GM21381 (cell line): ENCODE measurements at regions not wholly inside any gene's neighbourhood (a gene's known extent, or its start where the extent isn't known, plus 50 kb on each side); places are given as distances from the start of the nearest gene placed in this dataset.
"Not testable (repeated sequence)": the region's sequence is repeated elsewhere in the genome, so short reads cannot be mapped to it uniquely, and the experiment has no call there.

Experiments
- ATAC-seq: cut with Tn5 transposase; IDR thresholded peaks from one replicate; pipeline ENCODE4 v1.9.1; 2021; ENCODE audit warnings: mild to moderate bottlenecking, moderate library complexity; ENCODE audit not compliant: unreplicated experiment

DNA sequence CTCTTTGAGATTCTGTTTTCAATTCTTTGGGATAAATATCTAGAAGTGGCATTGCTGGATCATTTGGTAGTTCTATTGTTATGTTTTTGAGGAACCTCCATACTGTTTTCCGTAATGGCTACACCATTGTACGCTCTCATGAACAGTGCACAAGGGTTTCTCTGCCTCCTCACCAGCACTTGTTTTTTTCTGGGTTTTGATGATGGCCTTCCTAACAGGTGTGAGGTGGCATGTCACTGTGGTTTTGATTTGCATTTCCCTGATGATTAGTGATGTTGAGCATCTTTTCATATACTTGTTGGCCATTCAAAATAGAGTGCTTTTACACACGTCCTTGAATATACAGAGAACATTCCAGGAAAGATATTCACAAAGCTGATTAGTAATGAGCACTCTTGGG lies 86.8 kb upstream of the ADORA2B start:
- not testable (repeated sequence) for ATAC-seq

DNA sequence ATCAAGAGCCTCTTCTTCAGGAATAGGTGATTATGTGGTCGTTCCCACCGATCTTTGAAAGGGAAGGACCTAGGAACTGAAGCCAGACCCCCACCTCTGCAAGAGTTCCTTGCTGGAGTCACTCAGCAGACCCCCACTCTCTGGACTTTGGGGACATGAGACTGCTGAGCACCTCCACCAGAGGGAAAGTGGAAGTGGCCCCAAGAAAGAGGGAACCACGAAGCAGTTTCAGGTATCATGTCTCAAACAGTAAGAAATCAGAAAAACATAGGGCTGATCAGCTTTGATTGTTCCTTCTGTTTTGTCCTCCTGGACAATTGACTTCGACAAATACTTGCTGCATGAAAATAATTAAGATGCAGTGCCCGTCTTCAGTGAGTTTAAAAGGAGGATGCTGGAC lies 84.2 kb upstream of the ADORA2B start:
- ATAC-seq, result not testable (repeated sequence)

DNA sequence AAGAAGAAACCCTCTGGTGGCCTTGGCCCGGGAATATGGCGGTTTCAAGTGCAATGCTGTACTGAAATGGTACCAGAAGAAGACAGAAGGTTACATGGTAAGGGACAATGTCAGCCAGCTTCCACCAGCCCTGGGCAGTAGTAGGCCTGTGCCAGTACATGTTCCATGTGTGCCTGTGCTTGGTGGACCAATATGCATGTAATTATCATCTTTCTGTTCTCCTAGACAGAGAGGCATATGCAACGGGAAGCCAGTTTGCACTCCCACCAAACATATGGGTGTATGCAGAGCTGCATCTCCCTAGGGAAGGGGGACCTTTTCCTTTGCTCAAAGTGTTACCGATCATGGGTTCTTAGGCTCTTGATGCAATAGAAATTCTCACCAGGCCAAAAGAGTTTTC lies 80.9 kb upstream of the ADORA2B start:
- ATAC-seq, result not testable (repeated sequence)

DNA sequence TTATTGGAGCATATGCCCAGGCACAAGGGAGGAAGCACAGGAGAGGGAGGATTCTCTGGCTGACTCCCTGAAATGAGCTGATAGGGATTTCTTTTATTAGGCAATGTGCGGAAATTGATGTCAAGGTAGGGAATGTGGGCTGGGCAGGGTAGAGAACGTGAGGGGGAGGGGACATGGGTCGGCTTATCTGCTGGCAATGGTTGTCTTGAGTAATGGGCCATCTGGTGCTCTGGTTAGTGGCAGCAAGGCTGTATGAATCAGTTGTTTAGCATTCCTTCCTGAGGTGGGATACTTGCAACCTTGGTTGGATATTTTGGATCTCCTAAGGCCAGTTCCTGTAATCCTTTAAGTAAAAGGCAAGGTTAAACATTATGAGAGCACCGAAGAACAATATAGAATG lies 80.5 kb upstream of the ADORA2B start:
- not testable (repeated sequence) for ATAC-seq

DNA sequence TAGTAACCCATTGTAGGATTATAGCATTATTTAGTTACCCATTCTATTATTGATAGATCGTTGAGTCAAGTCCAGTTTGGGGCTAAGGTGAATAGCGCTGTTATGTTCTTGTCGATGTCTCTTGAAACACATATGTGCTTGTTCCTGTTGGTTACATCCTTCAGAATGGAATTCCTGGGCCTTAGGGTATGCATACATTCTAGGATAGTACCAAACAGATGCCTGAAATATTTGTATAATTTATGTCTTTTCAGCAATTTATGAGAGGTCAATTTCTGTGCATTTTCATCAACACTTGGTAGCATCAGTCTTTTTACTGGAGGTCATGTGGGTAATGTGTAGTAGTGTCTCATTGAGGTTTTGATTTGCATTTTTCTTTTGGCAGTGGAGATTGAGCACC lies 78.9 kb upstream of the ADORA2B start:
- not testable (repeated sequence) for ATAC-seq

DNA sequence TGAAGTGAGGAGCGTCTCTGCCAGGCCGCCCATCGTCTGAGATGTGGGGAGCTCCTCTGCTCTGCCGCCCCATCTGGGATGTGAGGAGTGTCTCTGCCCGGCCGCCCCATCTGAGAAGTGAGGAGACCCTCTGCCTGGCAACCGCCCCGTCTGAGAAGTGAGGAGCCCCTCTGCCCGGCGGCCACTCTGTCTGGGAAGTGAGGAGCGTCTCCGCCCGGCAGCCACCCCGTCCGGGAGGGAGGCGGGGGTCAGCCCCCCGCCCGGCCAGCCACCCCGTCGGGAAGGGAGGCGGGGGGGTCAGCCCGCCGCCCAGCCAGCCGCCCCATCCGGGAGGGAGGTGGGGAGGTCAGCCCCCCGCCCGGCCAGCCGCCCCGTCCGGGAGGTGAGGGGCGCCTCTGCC lies 77.6 kb upstream of the ADORA2B start:
- ATAC-seq, result not testable (repeated sequence)

DNA sequence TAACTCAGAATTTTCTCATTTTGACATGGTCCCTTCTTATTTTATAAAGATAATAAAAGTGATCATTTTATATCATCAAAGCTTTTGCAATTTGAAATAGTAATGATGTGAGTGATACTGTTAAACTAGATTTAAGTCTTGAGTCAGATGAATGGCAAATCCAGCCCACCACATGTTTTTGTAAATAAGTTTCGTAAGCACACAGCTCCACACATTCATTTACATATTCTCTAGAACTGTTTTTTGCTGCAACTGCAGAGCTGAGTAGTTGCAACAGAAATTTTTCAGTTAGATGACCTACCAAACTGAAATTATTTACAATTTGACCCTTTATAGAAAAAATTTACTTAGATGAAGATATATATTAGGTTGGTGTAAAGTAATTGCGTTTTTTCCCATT lies 75.1 kb upstream of the ADORA2B start:
- ATAC-seq, result not testable (repeated sequence)

DNA sequence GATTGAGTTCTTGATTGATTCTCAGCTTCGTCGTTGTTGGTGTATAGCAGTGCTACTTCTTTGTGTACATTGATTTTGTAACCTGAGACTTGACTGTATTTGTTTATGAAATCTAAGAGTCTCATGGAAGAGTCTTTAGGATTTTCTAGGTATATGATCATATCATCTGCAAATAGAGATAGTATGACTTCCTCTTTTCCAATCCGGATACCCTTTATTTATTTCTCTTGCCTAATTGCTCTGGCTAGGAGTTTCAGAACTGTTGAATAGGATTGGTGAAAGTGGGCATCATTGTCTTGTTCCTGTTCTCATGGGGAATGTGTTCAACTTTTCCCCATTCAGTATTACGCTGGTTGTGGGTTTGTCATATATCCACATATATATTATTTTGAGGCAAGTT lies 72.3 kb upstream of the ADORA2B start:
- ATAC-seq, result not testable (repeated sequence)

DNA sequence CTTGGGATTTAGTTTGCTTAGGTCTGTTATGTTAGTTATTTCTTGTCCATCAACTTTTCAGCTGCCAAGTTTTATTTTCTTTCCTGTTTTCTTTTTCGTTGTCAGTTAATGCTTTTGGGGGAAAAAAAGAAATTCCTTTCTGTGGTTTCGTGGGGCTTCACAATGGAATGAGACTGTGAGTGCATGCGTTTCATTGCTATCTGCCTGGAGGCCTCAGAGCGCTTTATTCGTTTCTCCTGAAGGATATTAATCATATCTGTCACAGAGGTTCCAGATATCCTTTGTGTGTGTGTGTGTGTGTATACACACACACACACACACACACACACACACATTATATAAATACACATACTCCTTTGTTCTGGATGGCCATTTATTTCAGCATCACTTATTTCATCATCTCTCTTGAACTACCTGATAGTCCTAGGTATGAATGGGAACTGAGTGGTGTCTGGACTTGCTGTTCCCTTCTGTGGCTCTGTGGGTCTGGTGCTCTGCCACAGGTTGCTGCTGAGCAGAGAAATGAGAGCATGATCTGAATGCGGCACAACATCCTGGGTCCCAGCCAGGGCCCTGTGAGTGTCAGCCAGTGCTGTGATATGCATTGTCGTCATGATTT lies 66.9 kb upstream of the ADORA2B start:
- ATAC-seq, result not testable (repeated sequence)

DNA sequence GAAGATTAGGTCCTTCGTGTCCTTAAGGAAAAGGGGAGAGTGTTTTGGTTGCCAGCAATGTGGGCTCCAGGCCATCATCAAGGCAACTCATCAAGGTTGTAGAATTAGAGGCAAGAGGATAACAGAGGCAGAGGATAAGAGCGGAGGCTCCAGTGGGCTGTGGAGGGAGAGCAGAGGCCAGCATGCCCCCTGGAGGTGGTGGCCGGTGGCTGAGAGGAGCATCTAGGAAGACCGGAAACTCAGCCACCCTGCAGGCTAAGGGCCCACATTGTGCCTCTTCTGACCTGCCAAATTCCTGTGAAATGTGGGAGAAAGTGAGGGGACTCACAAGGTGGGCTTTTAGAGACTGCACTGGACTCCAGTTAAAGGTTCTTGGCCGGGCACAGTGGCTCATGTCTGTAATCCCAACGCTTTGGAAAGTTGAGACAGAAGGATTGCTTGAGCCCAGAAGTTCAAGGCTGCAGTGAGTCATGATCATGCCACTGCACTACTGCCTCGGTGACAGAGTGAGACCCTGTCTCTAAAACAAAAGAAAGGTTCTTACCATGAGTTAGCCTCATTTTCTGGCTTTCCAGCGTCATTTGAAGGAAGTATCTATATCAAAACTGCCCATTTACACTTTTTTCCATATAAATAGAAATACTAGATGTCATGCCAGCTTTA lies 62.7 kb upstream of the ADORA2B start:
- no peak for ATAC-seq

DNA sequence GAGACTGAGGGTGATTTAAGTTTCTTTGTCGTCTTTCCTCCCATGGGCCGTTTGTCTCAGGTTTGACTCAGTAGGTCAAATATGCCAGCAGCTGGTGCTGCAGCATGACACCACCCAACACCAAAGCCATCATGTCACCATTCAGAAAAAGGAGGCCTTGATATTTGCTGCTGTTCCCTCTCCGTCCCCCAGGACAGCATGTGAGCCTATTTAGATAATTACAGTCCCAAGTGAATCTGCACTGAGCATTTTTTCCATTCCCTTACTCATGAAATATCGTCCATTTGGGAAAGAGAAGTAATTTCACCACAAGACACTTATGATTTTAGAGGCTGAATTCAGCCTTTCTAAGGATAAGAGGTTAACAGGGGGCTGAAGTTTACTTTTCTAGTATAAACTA lies 62.2 kb upstream of the ADORA2B start:
- no peak for ATAC-seq

DNA sequence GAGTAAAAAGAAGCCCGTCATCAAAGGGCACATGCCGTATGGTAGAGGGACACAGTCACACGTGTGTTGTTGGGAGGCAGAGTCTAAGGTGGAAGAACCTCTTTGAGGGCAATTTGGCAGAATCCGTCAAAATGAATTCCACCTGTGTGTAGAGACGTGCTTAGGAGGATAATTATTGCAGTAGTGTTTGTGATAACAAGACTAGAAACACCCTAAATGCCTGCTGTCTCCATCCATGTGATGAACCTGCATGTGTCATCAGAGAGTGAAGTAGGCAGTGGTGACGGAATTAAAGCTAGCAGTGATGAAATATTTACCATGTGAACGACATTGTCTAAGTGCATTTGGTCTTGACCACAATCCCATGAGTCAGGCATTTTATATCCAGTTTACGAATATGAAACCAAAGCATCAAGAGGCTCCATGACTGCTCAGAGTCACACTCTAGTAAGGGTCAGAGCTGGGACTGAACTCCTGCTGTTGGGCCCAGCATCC lies 61.3 kb upstream of the ADORA2B start:
- no peak for ATAC-seq

DNA sequence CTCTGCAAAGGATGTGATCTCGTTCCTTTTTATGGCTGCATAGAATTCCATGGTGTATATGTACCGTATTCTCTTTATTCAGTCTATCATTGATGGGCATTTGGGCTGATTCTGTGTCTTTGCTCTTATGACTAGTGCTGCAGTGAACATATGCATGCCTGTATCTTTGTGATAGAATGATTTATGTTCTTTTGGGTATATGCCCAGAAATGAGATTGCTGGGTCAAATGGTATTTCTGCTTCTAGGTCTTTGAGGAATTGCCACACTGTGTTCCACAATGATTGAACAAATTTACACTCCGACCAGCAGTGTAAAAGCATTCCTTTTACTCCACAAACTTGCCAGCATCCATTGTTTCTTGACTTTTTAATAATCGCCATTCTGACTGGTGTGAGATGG lies 60.2 kb upstream of the ADORA2B start:
- no peak for ATAC-seq

DNA sequence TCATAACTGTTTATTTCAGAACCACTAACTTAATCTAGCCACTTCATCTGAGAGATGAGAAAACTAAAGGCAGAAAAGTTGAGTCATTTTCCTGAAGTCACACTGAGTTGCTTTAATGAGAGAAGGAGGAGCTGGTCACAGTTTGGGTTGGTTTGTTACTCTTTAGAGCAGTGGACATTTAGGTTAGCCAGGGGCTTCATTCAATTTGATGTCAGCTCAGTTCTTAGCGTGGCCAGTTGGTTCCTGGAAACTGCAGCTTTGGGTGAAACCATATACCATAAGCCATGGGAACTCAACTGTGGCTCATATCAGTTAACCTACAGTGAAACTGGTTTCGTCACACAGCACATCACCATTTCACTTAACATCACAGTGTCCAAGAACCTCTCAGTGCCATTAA lies 59.2 kb upstream of the ADORA2B start:
- no peak for ATAC-seq

DNA sequence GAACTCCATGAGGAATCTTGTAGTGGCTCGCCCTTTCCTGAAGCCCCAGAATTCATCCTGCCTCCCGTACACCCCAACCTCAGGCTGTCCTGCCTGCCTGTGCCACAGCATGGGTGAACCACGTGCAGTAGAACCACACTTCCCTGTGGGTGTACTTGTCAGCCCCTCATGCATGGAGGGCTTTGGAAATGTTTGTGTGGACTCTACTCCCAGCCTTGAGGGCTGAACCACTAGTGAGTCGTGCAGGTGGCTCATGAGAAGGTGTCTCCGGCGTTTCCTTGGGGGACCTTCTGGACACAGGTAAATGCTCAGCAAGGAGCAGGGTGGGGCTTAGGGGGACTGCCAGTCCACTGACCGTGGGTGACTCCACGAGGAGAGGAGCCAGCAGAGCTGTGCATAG lies 58.7 kb upstream of the ADORA2B start:
- ATAC-seq, result no peak

DNA sequence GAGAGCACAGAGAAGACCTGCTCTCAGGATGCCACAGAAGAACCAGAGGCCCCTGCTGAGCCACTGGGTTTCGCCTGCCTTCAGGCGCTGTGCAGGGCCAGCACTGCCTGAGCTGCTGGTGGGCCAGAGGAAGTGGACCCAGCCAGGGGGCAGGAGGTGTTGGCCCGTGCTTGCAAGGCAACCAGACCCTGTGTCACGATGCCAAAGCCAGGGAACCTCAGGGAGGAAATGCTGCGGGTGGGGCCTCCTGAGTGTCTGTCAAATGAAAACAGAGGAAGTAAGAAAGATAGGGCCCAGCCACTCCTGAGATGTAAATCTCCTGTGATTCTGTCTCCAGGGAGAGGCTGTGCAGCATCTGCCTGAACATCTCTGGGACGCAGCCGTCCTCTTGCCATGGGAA lies 58.1 kb upstream of the ADORA2B start:
- ATAC-seq, result no peak

DNA sequence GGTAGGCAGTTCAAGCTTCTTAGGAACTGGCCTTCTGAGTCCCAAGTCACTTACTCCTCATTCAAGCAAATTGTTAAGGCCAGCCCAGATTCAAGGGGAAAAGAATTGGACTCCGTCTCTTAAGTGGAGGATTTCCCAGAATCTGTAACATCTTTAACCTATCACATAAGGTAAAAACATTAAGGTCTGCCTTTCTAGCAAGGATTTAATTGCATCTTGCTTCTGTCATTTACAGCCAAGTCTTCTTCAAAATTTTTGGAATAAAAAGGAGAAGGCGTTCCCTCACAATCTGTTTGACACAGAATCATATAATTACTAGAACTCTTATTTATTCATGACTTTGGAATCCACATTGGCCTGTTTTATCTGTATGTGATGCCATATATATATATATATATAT lies 56.5 kb upstream of the ADORA2B start:
- ATAC-seq, result no peak

DNA sequence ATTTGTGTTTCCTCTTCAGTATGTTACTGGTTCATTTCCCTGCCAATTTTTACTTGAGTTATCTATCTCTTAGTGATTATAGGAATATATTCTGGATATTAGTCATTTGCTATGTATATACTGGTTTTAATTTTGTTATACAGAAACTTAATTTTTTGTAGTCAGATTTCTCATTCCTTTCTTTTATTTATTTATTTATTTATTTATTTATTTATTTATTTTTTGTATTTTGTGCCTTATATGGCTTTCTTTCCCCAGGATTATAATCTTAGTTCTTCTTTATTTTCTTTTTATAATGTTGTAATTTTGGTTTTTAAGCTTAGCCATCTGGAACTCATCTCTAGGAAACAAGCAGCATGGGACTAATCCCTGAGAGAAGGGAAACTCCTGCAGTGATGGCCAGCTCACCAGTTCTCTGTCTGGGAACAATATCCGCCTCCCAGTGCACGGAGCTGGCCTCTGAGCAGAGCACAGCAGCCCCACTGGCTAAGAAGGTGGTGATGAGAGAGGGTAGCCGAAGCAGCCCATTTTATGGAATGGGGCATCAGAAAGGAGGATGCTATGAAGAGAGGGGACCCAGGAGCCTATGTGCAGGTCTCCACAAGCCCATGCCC lies 54.5 kb upstream of the ADORA2B start:
- no peak for ATAC-seq

DNA sequence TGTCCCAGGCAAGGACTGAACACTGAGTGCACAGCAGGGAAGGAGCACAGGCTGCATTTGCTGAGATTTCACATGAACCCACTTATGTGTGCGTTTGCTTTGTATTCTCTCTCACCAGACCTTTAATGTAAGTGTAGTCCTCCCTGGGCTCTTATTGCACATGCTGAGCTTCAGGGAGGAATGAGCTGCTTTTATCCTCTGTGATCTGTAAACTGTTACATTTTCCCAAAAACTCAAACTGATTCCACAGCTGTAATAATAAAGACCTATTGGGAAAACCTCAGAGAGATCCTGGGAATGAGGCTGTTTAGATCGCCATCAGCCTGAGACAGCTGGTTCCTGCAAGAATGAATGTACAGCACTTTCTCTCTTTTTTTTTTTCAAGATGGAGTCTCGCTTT lies 53.6 kb upstream of the ADORA2B start:
- no peak for ATAC-seq

DNA sequence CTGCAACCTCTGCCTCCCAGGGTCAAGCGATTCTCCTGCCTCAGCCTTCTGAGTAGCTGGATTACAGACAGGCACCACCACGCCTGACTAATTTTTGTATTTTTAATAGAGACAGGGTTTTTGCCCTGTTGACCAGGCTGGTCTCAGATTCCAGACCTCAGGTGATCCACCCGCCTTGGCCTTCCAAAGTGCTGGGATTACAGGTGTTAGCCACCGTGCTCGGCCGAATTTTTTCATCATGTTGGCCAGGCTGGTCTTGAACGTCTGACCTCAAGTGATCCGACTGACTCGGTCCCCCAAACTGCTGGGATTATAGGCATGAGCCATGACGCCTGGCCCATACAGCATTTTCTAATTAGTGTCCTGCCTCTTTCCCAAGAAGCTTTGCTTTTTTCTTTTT lies 52.7 kb upstream of the ADORA2B start:
- ATAC-seq, result no peak

DNA sequence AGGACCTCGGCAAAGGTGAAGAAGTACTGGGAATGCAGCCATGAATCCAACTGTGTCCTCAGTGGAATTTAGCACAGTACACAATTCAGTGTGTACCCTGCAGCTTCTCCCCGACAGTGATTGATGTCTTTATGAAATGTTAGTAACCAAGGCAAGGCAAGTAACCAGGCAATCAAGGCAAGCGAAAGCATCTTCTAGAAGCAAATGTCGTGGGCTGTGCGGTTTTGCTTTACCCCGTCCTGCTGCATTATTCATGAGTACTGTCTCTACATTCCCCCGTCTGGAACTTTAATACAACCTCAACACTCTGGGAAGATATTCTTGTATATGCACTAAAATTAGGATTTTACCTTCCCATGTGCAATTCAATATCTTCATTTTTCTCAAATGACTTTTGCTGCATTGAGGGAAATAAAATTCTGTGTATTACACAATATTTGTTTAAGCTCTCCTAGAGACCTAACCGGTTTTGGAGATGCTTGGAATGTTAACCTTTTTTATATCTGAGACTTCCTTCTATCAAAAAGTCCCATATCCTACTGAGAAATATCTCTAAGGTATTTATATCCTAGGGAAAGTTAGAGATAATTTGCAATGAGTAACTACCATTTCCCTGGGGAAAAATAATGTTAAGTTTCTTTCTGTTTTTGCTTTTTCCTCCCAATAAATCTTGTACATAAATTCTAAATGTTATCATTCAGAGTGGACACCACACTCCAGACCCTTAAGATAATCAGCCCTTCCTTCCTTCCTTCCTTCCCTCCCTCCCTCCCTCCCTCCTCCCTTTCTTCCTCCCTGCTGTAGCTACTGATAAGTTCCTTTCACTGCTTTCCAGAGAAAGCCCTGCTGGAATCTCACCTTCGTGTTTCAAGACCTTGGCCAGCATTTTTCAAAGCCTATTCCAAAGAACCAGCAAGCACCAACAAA lies 51.9 kb upstream of the ADORA2B start:
- no peak for ATAC-seq
